ENCODE measurements at regions not wholly inside any gene's neighbourhood (a gene's known extent, or its start where the extent isn't known, plus 50 kb on each side); places are given as distances from the start of the nearest gene placed in this dataset.

DNA sequence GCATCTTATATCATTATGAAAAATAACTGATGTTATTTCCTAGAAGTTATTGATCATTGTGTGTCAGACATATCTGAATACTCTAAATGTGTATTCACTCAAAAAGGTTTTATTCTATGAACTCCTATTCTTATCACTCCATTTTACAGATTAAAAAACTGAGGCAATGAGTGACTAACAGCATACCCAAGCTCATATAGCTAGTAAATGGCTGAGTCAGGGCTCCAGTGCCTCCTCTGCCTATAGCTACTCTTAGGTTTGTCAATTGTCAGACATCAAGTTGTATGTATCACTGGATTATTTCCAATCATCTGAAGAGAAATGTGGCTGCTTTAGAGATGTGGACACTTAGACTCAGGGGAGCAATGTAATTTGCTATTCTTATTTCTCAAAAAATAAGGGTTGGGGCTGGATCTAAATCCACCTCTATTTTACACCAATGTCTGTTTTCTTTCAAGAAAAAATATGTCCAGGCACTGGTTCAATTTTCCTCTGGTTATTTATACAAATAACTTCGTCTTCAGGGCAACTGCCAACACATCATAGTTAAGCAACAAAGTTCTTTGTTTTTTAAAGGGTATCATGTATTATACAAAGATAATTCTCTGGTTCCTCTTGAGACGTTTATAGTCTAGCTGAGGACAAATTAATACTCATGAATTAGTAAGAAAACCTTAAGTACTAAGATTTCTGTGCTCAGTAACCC is 328.9 kb upstream of the MAF start:
- no peak for DNase-seq
- H3K9me3 Mint-ChIP-seq: no peaks in the 10 kb centered on the region
- H3K27me3 Mint-ChIP-seq: no peaks in the 10 kb centered on the region
- H3K27ac Mint-ChIP-seq: no peak overlapping the region
- no peak overlapping the region for H3K4me3 Mint-ChIP-seq
- no peaks in the 10 kb centered on the region for H3K4me1 Mint-ChIP-seq
- H3K36me3 Mint-ChIP-seq: no peaks in the 10 kb centered on the region

DNA sequence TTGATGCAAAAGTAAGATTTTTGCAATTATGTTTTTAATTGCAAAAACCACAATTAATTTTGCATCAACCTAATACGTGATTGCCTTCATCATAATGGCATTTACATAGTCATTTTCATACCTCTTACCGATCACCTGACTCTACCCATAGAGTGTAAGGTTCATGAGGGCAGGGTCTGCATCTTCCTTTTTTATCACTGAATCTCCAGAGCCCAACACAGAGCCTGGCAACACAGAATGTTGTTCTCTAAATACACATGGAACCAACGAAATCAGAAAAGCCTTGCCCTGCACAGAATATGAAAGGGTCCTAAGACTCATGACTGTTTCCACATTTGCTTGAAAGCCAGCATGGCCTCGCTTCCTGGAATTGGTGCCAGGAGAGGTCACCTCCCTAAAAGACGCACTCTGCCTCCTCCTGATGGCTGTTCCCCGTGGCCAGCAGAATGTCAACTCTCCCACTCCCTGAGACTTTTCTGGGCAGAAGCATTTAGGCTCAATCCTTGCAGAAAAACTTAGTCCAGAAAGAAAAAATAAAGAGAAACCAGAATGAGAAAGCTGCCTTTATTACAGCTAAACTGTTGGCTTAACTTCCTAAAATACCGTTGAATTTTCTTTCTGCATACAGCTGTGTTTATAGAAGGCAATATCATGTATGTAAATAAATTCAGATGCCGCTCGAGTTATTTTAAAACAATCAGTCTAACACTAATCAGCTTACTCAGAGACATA is 327.8 kb upstream of the MAF start:
- no peaks in the 10 kb centered on the region for H3K4me1 Mint-ChIP-seq
- H3K27me3 Mint-ChIP-seq: no peaks in the 10 kb centered on the region
- no peaks in the 10 kb centered on the region for H3K36me3 Mint-ChIP-seq
- no peak for DNase-seq
- H3K4me3 Mint-ChIP-seq: no peak overlapping the region
- H3K27ac Mint-ChIP-seq: no peak overlapping the region
- H3K9me3 Mint-ChIP-seq: no peaks in the 10 kb centered on the region

DNA sequence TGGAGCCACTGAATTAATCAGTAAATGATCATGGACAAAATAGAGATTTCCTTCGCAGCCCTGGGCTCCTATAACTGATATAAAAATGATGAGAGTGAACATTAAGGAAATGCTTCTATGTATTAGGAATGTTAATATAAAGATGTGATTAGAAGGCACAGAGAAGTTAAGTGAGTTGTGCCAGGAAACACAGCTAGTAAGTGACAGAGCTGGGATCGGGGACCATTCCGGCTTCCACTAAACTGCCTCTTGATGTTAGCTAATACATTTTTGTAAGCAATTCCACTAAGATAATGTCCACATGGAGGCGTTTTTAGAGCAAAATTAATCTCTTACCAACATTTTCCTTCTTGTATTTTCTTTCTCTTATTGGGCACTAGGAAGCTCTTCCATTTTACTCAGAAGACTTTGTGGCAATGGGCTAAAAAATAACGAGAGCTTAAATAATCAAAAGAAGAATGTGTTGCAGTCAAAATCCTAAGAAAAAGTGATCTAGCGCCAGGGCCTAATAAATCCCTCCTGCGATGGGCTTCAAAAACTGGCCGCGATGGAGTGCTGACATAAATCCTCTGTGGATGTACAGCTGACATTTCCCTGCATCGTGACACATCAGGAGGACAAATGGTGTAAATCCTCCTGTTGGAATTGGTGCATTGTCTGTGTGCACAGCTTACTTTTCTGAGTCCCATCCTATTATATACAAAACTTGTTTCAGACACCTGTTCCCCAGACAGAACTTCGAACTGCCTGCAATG is 326.1 kb upstream of the MAF start:
- Mint-ChIP-seq H3K4me3 (no peak overlapping the region), H3K4me1 (no peaks in the 10 kb centered on the region), H3K27ac (no peak overlapping the region), H3K36me3 (no peaks in the 10 kb centered on the region), H3K9me3 (no peaks in the 10 kb centered on the region), H3K27me3 (no peaks in the 10 kb centered on the region)
- no peak for DNase-seq

DNA sequence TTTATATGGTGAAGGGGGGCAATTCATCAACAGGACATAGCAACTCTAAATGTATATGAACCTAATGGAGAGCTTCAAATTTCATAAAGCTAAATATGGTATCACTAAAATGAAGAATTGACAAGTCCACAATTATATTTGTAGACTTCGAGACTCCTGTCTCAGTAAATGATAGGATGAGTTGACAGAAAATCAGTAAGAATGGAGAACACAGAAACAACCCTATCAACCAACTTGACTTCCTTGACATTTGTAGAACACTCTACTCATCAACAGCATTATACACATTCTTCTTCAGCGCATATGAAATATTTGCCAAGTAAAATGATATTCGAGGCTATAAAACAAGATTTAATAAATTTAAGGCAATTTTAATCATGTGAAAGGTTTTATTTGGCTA is 322.9 kb upstream of the MAF start:
- no peaks in the 10 kb centered on the region for H3K9me3 Mint-ChIP-seq
- no peaks in the 10 kb centered on the region for H3K4me1 Mint-ChIP-seq
- no peaks in the 10 kb centered on the region for H3K27me3 Mint-ChIP-seq
- no peak for DNase-seq
- H3K27ac Mint-ChIP-seq: no peak overlapping the region
- no peaks in the 10 kb centered on the region for H3K36me3 Mint-ChIP-seq
- no peak overlapping the region for H3K4me3 Mint-ChIP-seq

DNA sequence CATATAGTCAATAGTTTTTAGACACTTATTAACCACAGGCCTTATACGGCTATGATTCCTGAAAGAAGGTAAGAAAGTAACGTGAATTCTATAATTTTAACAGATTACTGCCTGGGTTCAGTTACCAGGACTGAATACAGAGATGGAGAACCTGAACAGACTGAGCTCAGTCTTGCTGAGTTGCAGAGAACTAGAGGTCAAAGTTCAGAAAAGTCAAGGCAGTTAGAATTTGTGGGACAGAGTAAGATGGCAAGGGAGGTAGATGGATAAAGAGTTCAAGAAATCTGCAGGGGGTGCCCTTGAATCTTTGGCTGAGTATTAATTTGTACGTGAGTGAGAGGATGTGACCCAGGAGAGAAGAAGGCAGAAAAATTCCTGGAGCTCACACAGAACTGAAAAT is 320.1 kb upstream of the MAF start:
- Mint-ChIP-seq H3K9me3 (no peaks in the 10 kb centered on the region), H3K27me3 (no peaks in the 10 kb centered on the region), H3K36me3 (no peaks in the 10 kb centered on the region), H3K4me1 (no peaks in the 10 kb centered on the region), H3K27ac (no peak overlapping the region), H3K4me3 (no peak overlapping the region)
- no peak for DNase-seq

DNA sequence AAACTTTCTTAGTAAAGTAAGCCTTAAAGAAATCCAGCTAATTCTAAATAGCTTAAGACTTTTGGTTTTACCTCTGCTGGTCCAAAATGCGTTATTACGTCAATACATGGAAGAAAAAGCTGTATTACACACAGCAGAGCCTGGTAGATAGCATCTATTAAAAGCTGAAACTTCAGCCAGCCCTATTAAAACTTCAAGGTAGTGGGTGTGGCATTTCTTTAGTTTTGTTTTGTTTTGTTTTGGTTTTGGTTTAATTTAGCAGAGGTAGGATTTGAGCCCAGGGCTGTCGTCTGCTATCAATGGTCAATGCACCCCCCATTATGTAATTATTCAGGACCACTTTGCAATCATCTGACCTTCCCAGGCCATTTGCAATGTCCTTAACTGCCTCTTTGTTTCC is 318.4 kb upstream of the MAF start:
- Mint-ChIP-seq H3K27ac (no peak overlapping the region), H3K27me3 (no peaks in the 10 kb centered on the region), H3K4me3 (no peak overlapping the region), H3K36me3 (no peaks in the 10 kb centered on the region), H3K4me1 (no peaks in the 10 kb centered on the region), H3K9me3 (no peaks in the 10 kb centered on the region)
- no peak for DNase-seq

DNA sequence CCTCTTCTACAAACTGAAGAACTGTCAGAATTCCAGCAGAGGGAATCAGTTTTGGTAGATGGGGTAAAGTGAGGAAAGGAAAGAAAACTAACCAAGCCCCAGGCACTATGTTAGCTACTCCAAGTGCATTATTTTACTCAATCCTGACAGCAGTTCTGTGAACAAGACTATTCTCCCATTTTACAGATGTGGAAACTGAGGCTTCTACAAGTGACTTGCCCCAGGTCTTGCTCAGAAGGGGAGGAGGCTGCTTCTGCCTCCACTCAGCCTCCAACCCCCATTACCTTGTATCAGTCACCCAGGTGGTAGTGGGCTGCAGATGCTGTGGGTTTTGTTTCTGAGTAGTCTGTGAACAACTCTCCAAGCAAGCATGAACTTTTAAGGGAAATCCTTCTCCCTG is 315.2 kb upstream of the MAF start:
- H3K9me3 Mint-ChIP-seq: no peaks in the 10 kb centered on the region
- no peak overlapping the region for H3K4me3 Mint-ChIP-seq
- H3K4me1 Mint-ChIP-seq: no peaks in the 10 kb centered on the region
- H3K27me3 Mint-ChIP-seq: no peaks in the 10 kb centered on the region
- no peak for DNase-seq
- H3K27ac Mint-ChIP-seq: no peak overlapping the region
- no peaks in the 10 kb centered on the region for H3K36me3 Mint-ChIP-seq

DNA sequence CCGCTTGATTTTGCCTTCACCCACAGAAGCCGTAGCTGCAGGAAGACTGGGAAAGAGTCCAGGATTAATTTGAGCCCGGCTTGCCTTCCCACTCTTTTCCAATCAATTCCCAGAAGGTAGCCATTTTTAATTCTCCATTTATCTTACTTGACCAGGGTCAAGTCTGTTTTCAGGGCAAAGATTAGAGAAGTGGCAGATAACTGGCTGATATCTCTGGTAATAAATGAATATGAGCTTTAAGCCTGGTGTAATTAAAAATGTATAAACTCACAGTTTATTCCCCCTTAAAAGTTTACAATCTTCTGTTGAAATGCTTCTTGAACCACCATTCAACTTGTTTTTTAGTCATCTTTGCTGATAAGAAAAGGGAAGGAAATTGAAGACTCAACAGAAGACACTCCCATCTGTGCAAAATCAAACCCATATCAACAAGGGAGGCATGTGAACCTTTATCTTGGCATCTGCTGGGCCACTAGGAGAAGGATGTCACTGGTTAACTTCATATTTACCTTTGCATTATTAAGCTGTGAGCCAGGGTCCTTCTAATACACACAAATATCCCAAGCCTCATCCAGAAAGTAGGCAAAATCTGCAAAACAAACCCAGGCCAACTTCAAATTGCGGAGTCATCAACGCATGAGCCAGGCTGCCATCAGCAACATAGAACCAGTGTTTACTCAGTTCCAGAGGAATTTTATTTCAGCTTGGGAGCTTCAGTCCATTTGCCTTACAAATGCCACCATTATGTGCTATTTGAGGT is 314.6 kb upstream of the MAF start:
- Mint-ChIP-seq H3K36me3 (no peaks in the 10 kb centered on the region), H3K27me3 (no peaks in the 10 kb centered on the region), H3K4me3 (no peak overlapping the region), H3K4me1 (no peaks in the 10 kb centered on the region), H3K27ac (no peak overlapping the region), H3K9me3 (no peaks in the 10 kb centered on the region)
- DNase-seq: no peak

DNA sequence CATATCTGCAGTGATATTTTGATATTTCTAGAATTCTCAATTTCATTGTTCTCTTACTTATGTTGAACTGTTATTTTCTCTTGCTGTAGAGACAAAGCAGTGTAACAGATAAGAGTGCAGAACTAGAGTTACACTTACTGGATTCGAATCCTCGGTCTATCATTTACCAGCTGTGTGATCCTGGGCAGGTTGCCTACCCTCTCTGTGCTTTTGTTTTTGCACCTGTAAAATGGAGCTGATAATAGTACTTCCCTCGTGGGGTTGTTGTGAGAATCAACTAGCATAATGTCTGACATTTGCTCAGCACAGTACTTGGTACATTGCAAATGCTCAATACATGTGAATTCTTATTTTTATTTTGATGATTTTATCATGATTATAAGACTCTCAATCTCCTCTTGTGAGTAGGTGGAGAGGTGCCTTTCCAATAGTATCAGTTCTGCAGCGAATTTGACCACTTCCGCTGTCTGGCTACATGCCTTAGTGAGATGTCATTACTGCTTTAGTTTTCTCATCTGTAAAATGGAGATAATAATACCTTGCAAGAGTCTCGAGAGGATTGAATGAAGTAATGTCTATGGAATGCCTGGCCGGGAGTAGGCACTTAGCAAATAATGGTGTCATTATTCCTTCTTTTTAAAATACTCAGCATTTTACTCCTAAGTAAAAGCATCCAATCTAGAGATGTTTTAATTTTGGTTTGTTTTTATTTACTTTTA is 312.2 kb upstream of the MAF start:
- H3K4me1 Mint-ChIP-seq: no peaks in the 10 kb centered on the region
- H3K9me3 Mint-ChIP-seq: no peaks in the 10 kb centered on the region
- no peak overlapping the region for H3K4me3 Mint-ChIP-seq
- no peak overlapping the region for H3K27ac Mint-ChIP-seq
- no peaks in the 10 kb centered on the region for H3K27me3 Mint-ChIP-seq
- H3K36me3 Mint-ChIP-seq: no peaks in the 10 kb centered on the region
- DNase-seq: no peak

DNA sequence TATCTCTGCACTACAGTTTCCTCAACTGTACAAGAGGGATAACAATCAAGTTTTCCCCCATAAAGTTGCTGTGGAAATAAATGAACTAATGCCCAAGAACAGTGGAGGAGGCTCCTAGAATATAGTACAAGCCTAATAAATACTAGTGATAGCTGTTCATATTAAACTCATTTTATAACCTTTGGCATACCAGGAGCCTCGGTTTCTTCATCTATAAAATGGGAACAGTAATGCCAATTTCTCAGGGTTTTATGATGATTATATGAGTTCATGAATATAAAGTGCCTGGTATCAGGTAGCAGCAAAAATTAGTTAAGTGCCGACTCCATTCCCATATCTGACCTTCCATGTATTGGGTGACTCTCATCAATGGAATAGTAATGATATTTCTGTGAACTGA is 311.1 kb upstream of the MAF start:
- Mint-ChIP-seq H3K27me3 (no peaks in the 10 kb centered on the region), H3K4me1 (no peaks in the 10 kb centered on the region), H3K27ac (no peak overlapping the region), H3K9me3 (no peaks in the 10 kb centered on the region), H3K4me3 (no peak overlapping the region), H3K36me3 (no peaks in the 10 kb centered on the region)
- no peak for DNase-seq

DNA sequence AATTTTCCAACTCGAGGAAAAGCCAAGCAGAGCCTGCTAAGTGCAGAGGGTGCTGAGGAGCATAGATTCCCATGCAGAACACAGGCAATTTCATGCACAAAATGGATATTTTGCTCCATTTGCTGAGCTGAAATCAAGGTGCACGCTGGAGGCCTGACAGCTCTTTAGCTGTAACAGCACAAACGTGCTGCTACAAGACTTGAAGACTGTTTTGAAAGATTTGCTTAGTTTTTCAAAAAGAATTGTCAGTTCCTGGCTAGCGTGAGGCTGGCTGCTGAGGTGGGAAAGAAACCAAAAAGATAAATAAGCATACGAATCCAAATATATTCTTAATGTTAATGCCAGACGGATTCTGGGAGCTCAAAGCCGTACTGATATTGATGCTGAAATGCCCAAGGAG is 309.0 kb upstream of the MAF start:
- no peak for DNase-seq
- no peak overlapping the region for H3K4me3 Mint-ChIP-seq
- no peaks in the 10 kb centered on the region for H3K4me1 Mint-ChIP-seq
- no peaks in the 10 kb centered on the region for H3K36me3 Mint-ChIP-seq
- no peaks in the 10 kb centered on the region for H3K9me3 Mint-ChIP-seq
- no peak overlapping the region for H3K27ac Mint-ChIP-seq
- H3K27me3 Mint-ChIP-seq: no peaks in the 10 kb centered on the region

DNA sequence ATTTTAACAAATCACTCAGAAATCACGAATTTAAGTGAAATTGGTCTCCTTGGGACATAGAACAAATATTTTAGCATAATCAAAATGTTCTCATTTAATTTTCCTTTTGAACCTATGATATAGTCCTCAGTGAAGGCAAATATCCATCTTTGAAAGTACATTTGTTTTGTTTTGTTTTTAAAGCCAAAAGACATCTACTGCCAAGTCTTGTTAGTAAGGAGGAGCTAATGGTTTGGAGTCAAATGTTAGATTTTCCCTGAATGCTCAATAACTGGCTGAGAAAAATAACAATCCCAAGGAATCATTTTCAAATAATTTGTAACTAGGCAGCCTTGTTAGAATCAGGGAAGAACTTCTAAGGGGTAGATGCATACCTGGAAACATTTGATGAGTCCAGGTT is 302.9 kb upstream of the MAF start:
- no peak overlapping the region for H3K27ac Mint-ChIP-seq
- H3K9me3 Mint-ChIP-seq: no peaks in the 10 kb centered on the region
- no peak for DNase-seq

DNA sequence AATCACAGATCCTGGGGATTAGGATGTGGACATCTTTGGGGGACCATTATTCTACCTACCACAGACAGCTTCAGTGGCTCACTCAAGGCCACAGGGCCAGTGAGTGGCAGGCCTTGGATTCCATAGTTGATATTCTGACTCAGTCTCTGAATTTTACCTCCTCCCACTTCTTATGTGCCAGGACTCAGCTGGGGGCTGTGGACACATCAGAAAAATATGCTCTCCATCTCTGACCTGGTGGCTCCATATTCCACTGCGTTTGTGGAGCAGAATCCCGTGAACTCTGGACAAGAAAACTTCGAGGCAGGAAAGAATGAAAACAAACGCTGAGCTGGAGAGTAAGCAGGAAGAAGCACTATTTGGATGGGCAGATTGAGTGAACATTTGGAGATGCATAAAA is 301.8 kb upstream of the MAF start:
- no peaks in the 10 kb centered on the region for H3K27me3 Mint-ChIP-seq
- no peak overlapping the region for H3K4me3 Mint-ChIP-seq
- no peaks in the 10 kb centered on the region for H3K9me3 Mint-ChIP-seq
- no peaks in the 10 kb centered on the region for H3K4me1 Mint-ChIP-seq
- H3K36me3 Mint-ChIP-seq: no peaks in the 10 kb centered on the region
- DNase-seq: no peak
- no peak overlapping the region for H3K27ac Mint-ChIP-seq

More for the DNA sequence above, 302.9 kb upstream of the MAF start:
- no peaks in the 10 kb centered on the region for H3K27me3 Mint-ChIP-seq
- H3K4me1 Mint-ChIP-seq: no peaks in the 10 kb centered on the region
- H3K4me3 Mint-ChIP-seq: no peak overlapping the region
- no peaks in the 10 kb centered on the region for H3K36me3 Mint-ChIP-seq

DNA sequence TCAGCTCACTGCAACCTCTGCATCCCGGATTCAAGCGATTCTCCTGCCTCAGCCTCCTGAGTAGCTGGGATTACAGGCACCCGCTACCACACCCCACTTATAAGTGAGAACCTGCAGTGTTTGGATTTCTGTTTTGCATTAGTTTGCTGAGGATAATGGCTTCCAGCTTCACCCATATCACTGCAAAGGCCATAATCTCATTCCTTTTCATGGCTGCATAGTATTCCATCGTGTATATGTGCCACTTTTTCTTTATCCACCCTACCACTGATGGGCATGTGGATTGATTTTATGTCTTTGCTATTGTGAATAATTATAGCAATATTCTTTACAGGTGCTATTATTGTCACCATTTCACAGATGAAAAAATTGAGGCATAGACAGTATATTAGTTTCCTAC is 301.0 kb upstream of the MAF start:
- Mint-ChIP-seq H3K9me3 (no peaks in the 10 kb centered on the region), H3K4me1 (no peaks in the 10 kb centered on the region), H3K36me3 (no peaks in the 10 kb centered on the region), H3K27me3 (no peaks in the 10 kb centered on the region), H3K4me3 (no peak overlapping the region), H3K27ac (no peak overlapping the region)
- DNase-seq: no peak

DNA sequence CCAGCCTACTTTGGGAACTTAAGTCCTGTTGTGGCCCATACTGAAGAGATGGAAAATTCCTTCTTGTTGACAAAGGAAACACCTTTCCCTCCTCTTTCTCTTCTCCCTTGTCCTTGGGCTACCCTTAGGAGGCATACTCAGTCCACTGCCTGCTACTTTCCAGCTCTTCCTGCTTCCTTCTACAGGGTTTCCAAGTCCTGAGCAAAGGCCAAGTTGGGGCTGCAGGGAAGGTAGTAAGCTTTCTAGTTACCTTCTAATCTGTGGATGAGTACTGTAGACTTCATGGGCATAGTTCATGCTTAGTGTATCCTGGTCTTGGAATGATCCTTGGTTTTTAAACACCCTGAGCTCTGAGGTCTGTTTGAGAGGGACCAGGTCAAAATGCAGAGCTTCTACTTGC is 299.2 kb upstream of the MAF start:
- H3K27ac Mint-ChIP-seq: no peak overlapping the region

More for the DNA sequence above, 299.2 kb upstream of the MAF start:
- Mint-ChIP-seq H3K9me3 (no peaks in the 10 kb centered on the region), H3K27me3 (no peaks in the 10 kb centered on the region), H3K4me3 (no peak overlapping the region), H3K36me3 (no peaks in the 10 kb centered on the region), H3K4me1 (no peaks in the 10 kb centered on the region)
- DNase-seq: no peak
